Stimulated activated CD4-positive, alpha-beta T cell treated with anti-CD3 and anti-CD28 coated beads, TNF-alpha, amount 100 ng/mL, for 24 hours (primary cell): ENCODE measurements at regions not wholly inside any gene's neighbourhood (a gene's known extent, or its start where the extent isn't known, plus 50 kb on each side); places are given as distances from the start of the nearest gene placed in this dataset.

Experiments
- DNase-seq, 3 experiments: peaks; one replicate each; pipeline ENCODE4 v3.0.0-alpha.2; 2020; ENCODE audit warnings: low read depth in 3 of 3

DNA sequence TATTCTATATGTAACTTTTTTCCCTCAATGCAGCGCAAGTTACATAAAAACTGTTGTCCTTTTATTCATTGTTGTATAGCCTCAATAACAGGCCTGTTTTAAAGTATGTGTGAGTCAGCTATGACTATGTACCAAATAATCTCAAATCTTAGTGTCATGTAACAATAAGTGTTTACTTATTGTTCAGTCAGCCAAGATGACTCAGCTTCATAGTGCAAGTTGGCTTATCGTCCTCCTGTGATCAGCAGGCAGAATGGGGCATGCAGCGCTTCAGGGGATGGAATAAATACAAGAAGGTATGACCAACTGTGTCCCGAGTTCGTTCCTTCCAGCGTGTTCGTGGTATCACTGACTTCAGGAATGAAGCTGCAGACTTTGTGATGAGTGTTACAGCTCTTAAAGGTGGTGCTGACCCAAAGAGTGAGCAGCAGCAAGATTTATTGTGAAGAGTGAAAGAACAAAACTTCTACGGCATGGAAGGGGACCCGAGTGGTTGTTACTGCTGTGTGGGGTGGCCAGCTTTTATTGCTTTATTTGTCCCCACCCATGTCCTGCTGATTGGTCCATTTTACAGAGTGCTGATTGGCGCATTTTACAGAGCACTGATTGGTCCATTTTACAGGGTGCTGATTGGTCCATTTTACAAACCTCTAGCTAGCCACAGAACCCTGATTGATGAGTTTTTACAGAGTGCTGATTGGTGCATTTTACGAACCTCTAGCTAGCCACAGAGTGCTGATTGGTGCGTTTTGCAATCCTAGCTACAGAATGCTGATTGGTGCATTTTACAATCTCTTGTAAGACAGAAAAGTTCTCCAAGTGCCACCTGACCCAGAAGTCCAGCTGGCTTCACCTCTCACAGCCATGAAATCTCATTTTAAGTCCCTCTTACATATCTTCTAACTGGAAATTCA is 1016.0 kb downstream of the MCTP2 start:
- DNase-seq: no peak

DNA sequence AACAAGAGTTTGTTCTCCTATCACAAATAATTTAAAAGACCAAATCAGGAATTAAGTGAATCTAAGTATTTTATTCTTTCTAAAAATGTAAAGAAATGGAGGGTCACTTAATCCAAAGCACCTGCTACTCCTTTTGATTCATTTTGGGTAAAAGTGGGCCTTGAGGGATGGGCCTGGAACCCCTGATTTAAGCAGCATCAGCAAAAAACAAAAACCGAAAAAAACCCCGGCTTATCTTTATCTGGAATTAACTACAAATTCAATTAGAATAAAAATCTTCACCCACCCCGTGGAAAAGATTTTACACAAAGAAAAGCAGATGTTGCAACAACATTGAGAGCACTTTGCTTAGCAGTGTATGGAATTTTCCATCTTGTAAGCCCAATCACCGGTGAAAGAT is 1018.2 kb downstream of the MCTP2 start:
- DNase-seq: no peak

DNA sequence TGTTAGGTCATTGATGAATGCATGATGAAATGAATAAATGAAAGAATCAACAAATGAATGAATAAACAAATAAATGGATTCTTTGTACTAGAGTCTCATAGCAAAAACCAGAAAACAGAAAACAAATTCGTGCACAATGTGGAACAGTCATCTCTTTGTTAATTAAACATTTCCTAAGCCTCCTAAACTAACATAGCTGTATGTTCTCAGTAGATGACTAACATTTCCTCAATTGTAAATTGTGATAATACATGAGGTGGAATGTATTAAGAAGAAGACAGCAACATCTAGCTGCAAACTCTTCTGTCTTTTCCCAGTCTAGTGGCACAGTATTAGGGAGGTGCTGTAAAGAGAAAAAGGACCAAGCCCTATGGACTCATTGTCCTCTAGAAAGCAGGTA is 1021.0 kb downstream of the MCTP2 start:
- DNase-seq: no peak

GRCh38 chr15:95254263-95254662 is 1022.9 kb downstream of the MCTP2 start:
- no peak for DNase-seq

DNA sequence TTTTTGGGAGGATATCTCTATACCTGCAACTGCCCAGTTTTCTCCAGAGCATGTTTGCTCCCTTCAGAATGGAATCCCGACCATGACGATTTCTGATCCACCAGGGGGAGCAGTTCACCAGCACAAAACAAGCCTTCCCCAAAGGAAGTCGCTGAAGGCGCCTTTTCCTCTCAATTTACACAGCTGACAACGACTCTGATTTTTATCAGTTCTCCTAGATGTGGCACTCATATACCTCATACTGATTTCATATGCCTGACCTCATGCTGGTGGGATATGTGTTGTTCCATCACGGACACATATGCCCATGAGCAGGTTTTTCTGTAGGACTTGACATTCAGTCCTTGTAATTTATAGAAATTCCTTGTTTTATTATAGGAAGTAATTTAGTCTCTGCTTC is 1028.2 kb downstream of the MCTP2 start:
- peak; percentile 3 to 41 (median 34) for DNase-seq

DNA sequence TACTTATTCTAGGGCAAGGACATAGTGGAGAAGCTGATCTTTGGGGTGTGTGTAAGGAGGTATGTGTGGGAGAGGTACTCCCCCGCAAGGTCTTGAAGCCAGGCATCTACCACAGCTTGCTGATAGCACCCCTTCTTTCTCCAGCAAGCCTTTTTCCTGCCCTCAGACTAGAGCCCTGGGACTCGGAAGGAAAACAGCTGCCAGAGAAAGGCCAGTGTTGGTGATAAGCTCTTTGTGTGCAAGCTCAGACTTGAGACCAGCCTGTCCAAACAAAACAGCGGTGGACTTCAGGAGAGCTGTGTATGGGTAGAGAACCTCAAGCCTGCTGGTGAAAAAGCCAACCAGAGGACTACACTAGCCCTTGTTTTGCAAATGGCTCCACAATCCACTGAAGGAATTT is 1028.6 kb downstream of the MCTP2 start:
- DNase-seq: no peak

DNA sequence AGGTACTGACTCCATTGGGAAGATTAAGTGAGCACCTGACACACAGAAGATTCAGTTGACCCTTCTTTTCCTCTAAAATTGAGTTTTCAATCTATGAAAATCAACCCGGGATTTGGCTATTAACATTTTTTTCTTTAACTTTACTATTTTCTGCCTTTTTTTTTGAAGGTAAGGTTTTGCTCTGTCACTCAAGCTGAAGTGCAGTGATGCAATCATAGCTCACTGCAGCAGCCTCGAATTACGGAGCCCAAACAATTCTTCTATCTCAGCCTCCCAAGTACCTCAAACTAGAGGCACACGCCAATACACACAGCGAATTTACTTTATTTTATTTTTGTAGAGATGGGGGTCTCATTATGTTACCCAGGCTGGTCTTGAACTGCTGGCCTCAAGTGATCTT is 1029.5 kb downstream of the MCTP2 start:
- DNase-seq: no peak

- no peak for DNase-seq
Observed at GRCh38 chr15:95261546-95261945, 1030.2 kb downstream of the MCTP2 start.

DNA sequence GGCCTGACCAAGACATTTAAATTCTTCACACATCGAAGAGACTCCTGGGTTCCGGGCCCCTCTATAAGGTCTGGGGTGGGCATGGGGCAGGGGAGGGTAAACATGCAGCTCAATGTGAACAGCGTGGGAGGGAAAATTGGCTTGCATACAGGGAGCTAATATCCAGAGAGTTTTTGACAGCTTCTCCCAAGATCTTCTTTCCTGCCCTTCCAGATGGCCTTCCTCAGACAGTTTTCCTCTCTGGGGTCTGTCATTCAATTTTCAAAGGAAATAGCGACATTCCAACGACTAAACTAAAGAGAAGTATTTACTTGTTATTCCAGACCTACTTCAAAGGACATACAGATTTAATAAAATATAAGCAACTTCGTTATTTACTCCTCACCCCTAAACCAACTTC is 1030.6 kb downstream of the MCTP2 start:
- no peak for DNase-seq

DNA sequence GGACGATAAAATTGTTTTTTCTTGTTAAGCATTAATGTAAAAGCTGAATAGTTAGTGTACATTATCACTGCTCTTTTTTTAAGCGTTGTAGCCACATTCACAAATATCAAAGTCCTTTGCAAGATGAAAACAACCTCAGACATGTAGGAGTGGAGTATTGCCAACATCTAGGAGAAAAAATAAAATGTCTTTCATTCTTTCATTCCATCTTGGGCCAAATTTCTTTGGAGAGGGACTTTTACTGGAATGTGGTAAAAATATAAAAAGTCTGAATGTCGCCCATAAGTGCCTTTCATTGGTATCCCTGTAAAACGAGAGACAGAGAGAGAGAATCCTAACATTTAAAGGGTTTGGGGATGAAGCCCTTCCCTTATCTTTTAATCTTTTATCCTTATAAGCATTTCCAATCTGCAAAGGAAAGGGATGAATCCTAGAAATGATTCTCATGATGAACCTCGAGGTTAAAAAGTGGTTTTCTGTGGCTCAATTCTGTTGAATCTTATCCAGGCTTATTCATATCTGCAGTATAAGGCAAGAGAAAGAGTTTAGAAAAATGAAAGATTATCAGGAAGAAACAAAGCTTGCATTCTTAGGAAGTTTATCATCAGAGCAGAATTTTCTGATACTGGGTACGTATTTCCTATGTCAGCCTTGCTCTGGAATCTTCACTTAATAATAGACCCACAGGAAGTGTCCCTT is 1031.7 kb downstream of the MCTP2 start:
- no peak for DNase-seq

GRCh38 chr15:95263751-95264150 is 1032.4 kb downstream of the MCTP2 start:
- DNase-seq: no peak

- DNase-seq: no peak
Observed at GRCh38 chr15:95265419-95265997, 1034.1 kb downstream of the MCTP2 start.

- DNase-seq: no peak
Observed at GRCh38 chr15:95266451-95267061, 1035.2 kb downstream of the MCTP2 start.

GRCh38 chr15:95267481-95267880 is 1036.1 kb downstream of the MCTP2 start:
- no peak for DNase-seq

DNA sequence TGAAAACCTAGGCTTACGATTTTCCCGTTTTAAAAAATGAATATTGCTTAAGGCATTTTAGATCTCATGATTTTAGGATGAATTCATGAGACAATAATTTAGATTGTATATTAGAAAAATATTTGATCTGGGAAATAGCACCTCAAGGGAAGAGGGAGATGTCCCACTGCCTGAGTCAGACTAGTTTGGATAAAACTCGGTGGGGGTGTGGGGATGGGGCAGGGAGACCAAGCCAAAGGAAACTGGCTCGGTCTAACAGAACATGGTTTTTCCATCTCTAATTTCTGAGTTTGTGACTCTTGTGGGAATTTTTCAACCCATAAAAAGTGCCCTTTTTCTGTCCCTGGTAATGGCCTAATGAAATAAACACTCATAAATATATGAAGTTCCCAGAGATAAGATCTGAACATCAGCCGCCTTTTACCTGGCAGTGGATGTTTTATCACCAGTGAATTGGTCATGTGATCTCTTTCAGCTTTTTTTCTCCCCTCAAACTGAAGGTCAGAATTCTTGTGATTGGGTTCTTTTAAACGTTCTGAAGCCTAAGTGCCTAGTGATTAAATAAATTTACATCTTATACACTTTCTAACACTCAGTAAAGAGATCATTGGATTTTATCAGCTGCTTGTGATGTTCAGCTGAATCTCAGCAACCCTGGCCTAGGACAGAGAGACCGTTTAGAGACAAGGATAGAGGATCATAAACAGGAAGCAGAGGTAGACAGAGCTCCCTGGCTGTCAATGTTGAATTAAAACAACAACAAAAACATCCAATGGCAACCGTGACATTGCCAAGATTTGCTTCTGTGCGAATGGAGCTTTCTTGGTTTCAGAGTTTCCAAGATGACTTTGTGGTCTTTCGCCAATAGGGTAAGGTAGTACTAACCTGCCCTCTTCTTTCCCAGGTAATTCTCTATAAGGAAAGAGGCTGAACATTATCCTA is 1038.2 kb downstream of the MCTP2 start:
- DNase-seq: no peak

- DNase-seq: no peak
Observed at GRCh38 chr15:95274101-95274500, 1042.7 kb downstream of the MCTP2 start.

DNA sequence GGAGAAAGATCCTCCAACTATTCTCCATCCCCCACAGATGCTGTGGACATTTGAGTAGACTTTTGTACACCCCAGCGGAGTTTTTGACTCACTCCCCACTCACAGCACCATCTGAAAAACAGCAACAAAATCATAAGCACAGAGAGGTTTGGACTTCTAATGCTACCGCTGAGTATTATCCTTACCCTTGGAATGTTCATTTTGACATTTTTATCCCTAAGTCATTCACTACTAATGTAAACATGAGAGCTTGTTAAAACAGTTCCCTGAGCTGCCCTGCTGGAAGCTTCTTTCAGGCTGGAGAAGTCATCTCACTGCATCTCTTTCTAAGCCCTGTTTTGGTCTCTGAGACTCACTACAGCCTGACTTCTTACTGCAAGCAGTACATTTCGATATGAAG is 1045.9 kb downstream of the MCTP2 start:
- no peak for DNase-seq

- no peak for DNase-seq
Observed at GRCh38 chr15:95278532-95279245, 1047.3 kb downstream of the MCTP2 start.

DNA sequence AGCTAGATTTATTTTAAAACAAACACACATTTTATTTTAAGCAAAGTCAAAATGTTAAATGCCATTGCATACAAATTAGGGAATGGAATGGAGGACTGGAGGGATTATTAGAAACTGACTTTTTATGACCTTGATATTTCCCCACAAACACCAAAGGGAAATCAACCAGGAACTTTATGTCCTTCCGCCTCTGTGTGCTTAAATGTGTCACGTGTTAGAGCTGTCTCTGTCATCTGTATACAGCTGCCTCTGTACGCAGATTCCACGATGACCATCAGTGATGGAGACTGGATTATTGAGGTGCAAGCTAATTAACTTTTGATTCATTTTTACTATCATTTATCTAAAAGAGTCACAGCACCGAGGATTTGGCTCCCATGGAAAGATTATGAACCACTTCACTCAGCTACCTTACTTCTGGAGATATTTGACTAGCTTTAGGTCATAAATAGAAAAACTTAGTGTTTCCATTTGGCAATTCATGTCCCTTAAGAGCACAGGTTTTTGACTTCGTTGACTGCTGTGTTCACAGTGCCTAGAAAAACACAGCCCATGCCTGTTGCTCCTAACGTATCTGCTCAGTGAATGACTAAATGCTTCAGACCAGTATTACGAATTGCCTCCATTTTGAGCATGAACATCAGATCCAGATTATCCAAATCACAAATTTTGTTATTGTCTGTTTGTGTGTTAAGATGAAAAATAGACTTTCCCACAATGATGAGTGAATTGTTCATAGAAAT is 1048.1 kb downstream of the MCTP2 start:
- no peak for DNase-seq

- DNase-seq: no peak
Observed at GRCh38 chr15:95280711-95281110, 1049.3 kb downstream of the MCTP2 start.
